WTC11 (cell line): ENCODE measurements at regions not wholly inside any gene's neighbourhood (a gene's known extent, or its start where the extent isn't known, plus 50 kb on each side); places are given as distances from the start of the nearest gene placed in this dataset.

Experiments used
- ATAC-seq: fragments of 200-7000 bp; cut with Tn5 transposase; 2 replicates; pipeline ENCODE4 v1.10.0; 2021; ENCODE audit warnings: mild to moderate bottlenecking, moderate library complexity
- CTCF ChIA-PET: fragments of 300-600 bp; sonication (Branson Sonifier 250); formaldehyde crosslinking; loops from one replicate; lab custom pipeline; 2021; ENCODE audit warnings: antibody characterized with exemption; lab: Charles Lee
- POLR2A ChIA-PET: fragments of 350-600 bp; sonication (Branson Sonifier 250); formaldehyde crosslinking; loops from one replicate; lab custom pipeline; 2021; ENCODE audit warnings: antibody characterized with exemption; lab: Charles Lee
- DNase-seq: peaks from one replicate; pipeline ENCODE4 v3.0.0; 2021; ENCODE audit warnings: low spot score
- H3K27ac Mint-ChIP-seq: 2 replicates; pipeline ENCODE4 v1.8.0; 2021; ENCODE audit warnings: mixed read lengths
- H3K27me3 Mint-ChIP-seq: 2 replicates; pipeline ENCODE4 v1.8.0; 2021; ENCODE audit warnings: low read depth, mild to moderate bottlenecking, moderate library complexity, mixed read lengths
- H3K36me3 Mint-ChIP-seq: 2 replicates; pipeline ENCODE4 v1.8.0; 2021; ENCODE audit warnings: mixed read lengths
- H3K4me1 Mint-ChIP-seq: 2 replicates; pipeline ENCODE4 v1.8.0; 2022; ENCODE audit warnings: mixed read lengths
- H3K4me3 Mint-ChIP-seq: 2 replicates; pipeline ENCODE4 v1.8.0; 2021; ENCODE audit warnings: mild to moderate bottlenecking, moderate library complexity, mixed read lengths
- H3K9me3 Mint-ChIP-seq: 2 replicates; pipeline ENCODE4 v1.8.0; 2021; ENCODE audit warnings: mixed read lengths
- AFF4 ChIP-seq: sonication (generic); formaldehyde crosslinking; IDR thresholded peaks from 2 replicates; pipeline ENCODE4 v1.8.1; 2023; ENCODE audit warnings: mild to moderate bottlenecking, missing genetic modification reagents, borderline replicate concordance
- E2F5 ChIP-seq: sonication (generic); formaldehyde crosslinking; IDR thresholded peaks from 2 replicates; pipeline ENCODE4 v1.8.1; 2022; ENCODE audit warnings: mild to moderate bottlenecking, moderate library complexity, missing genetic modification reagents
- HMGXB4 ChIP-seq: sonication (generic); formaldehyde crosslinking; IDR thresholded peaks from 2 replicates; pipeline ENCODE4 v1.8.1; 2023; ENCODE audit warnings: mild to moderate bottlenecking, moderate library complexity, missing genetic modification reagents
- IRF2 ChIP-seq: sonication (generic); formaldehyde crosslinking; IDR thresholded peaks from 2 replicates; pipeline ENCODE4 v1.8.0; 2022; ENCODE audit warnings: low read depth, missing genetic modification reagents, borderline replicate concordance
- TEAD4 ChIP-seq: sonication (generic); formaldehyde crosslinking; IDR thresholded peaks from 2 replicates; pipeline ENCODE4 v1.8.0; 2022; ENCODE audit warnings: mild to moderate bottlenecking, missing genetic modification reagents
- ZNF263 ChIP-seq: sonication (generic); formaldehyde crosslinking; IDR thresholded peaks from 2 replicates; pipeline ENCODE4 v1.8.1; 2022; ENCODE audit warnings: low read depth, mild to moderate bottlenecking, moderate library complexity, missing genetic modification reagents
- ZNF317 ChIP-seq: sonication (generic); formaldehyde crosslinking; IDR thresholded peaks from 2 replicates; pipeline ENCODE4 v1.8.1; 2023; ENCODE audit warnings: low read depth, mild to moderate bottlenecking, moderate library complexity, missing genetic modification reagents, borderline replicate concordance
- TF ChIP-seq, protein P1 (sequence below): sonication (generic); formaldehyde crosslinking; IDR thresholded peaks from 2 replicates; pipeline ENCODE4 v1.8.0; 2022; ENCODE audit warnings: mild to moderate bottlenecking, missing genetic modification reagents
- TF ChIP-seq, protein P2 (sequence below): sonication (generic); formaldehyde crosslinking; IDR thresholded peaks from 2 replicates; pipeline ENCODE4 v1.8.0; 2023; ENCODE audit warnings: mild to moderate bottlenecking, missing genetic modification reagents

DNA sequence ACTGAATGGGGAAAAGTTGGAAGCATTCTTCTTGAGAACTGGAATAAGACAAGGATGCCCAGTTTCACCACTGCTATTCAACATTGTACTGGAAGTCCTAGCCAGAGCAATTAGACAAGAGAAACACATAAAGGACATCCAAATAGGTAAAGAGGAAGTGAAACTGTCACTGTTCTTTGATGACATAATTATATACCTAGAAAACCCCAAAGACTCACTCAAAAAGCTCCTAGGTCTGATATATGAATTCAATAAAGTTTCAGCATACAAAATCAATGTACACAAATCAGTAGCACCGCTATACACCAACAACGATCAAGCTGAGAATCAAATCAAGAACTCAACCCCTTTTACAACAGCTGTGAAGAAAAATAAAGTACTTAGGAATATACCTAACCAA is 157.3 kb upstream of the DDHD1 start:
- Mint-ChIP-seq H3K36me3 (peaks cover 36% of the 10 kb centered on the region), H3K27ac (no peak overlapping the region), H3K4me1 (peaks cover 6% of the 10 kb centered on the region; the same call in 1 of the 2 replicates), H3K4me3 (no peak overlapping the region), H3K27me3 (no peaks in the 10 kb centered on the region; the same call in none of the 2 replicates), H3K9me3 (peaks cover 44% of the 10 kb centered on the region)
- ATAC-seq (no peak), DNase-seq (no peak)
- ChIA-PET POLR2A (no interaction called here), CTCF (no interaction called here)
- TF ChIP-seq E2F5 = no peak
- TF ChIP-seq IRF2 (CRISPR knock-in tag) = no peak
- no peak for TF ChIP-seq ZNF263
- TF ChIP-seq, protein P1, sequence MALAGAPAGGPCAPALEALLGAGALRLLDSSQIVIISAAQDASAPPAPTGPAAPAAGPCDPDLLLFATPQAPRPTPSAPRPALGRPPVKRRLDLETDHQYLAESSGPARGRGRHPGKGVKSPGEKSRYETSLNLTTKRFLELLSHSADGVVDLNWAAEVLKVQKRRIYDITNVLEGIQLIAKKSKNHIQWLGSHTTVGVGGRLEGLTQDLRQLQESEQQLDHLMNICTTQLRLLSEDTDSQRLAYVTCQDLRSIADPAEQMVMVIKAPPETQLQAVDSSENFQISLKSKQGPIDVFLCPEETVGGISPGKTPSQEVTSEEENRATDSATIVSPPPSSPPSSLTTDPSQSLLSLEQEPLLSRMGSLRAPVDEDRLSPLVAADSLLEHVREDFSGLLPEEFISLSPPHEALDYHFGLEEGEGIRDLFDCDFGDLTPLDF (CRISPR knock-in tag) = no peak
- no peak for TF ChIP-seq ZNF317
- TF ChIP-seq, protein P2, sequence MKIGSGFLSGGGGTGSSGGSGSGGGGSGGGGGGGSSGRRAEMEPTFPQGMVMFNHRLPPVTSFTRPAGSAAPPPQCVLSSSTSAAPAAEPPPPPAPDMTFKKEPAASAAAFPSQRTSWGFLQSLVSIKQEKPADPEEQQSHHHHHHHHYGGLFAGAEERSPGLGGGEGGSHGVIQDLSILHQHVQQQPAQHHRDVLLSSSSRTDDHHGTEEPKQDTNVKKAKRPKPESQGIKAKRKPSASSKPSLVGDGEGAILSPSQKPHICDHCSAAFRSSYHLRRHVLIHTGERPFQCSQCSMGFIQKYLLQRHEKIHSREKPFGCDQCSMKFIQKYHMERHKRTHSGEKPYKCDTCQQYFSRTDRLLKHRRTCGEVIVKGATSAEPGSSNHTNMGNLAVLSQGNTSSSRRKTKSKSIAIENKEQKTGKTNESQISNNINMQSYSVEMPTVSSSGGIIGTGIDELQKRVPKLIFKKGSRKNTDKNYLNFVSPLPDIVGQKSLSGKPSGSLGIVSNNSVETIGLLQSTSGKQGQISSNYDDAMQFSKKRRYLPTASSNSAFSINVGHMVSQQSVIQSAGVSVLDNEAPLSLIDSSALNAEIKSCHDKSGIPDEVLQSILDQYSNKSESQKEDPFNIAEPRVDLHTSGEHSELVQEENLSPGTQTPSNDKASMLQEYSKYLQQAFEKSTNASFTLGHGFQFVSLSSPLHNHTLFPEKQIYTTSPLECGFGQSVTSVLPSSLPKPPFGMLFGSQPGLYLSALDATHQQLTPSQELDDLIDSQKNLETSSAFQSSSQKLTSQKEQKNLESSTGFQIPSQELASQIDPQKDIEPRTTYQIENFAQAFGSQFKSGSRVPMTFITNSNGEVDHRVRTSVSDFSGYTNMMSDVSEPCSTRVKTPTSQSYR (CRISPR knock-in tag) = no peak
- TF ChIP-seq TEAD4 (CRISPR knock-in tag) = no peak

- no peak overlapping the region for H3K27ac Mint-ChIP-seq
- POLR2A ChIA-PET = no interaction called here
- DNase-seq (no peak), ATAC-seq (no peak)
- peaks cover 6% of the 10 kb centered on the region; the same call in 1 of the 2 replicates for H3K4me1 Mint-ChIP-seq
- CTCF ChIA-PET = interaction anchor here (1.3 to 2.4 kb wide), 11 partner anchors 10 to 1041 kb away, joined by 3 to 19 read pairs (median 7); no protein-coding TSS in a partner anchor
- no peak for TF ChIP-seq HMGXB4
- TF ChIP-seq ZNF317 = no peak
- TF ChIP-seq, protein P1 (CRISPR knock-in tag) = no peak
- no peak for TF ChIP-seq AFF4 (CRISPR knock-in tag)
- no peaks in the 10 kb centered on the region; the same call in none of the 2 replicates for H3K27me3 Mint-ChIP-seq
- peaks cover 25% of the 10 kb centered on the region for H3K36me3 Mint-ChIP-seq
- H3K9me3 Mint-ChIP-seq = peaks cover 29% of the 10 kb centered on the region
- H3K4me3 Mint-ChIP-seq = no peak overlapping the region
Observed at GRCh38 chr14:53306911-53307310, 153.8 kb upstream of the DDHD1 start.
